Right lobe of liver (tissue), 6 donors: ENCODE measurements at regions not wholly inside any gene's neighbourhood (a gene's known extent, or its start where the extent isn't known, plus 50 kb on each side); places are given as distances from the start of the nearest gene placed in this dataset.
A peak's percentile ranks its signal among the peaks of the same experiment; 100 is the strongest.

Experiments
- ATAC-seq, 4 donors: fragments of 200-7000 bp; cut with Tn5 transposase; one replicate each; pipeline ENCODE4 v1.9.1; 2020; ENCODE audit warnings: mild to moderate bottlenecking in 4 of 4, moderate library complexity in 4 of 4
- DNase-seq, 3 donors: peaks; one replicate each; pipeline ENCODE4 v3.0.0-alpha.2; 2020
- H3K27ac ChIP-seq, 3 donors: fragments of 200-600 bp; one replicate each; pipeline ENCODE4 v1.8.0; 2022
- H3K27me3 ChIP-seq, 2 donors: fragments of 200-600 bp; one replicate each; pipeline ENCODE4 v1.8.0; 2022
- H3K36me3 ChIP-seq, 4 donors: fragments of 200-600 bp; sonication (generic) in 1 of 4; one replicate each; pipeline versions ENCODE4 v1.5.1 to v1.8.0; 2017 to 2022; ENCODE audit warnings: control low read depth in 1 of 4
- H3K4me1 ChIP-seq, 4 donors: fragments of 200-600 bp; sonication (generic) in 1 of 4; one replicate each; pipeline versions ENCODE4 v1.5.1 to v1.8.0; 2017 to 2022; ENCODE audit warnings: control low read depth in 1 of 4
- H3K4me3 ChIP-seq, 3 donors: fragments of 200-600 bp; one replicate each; pipeline ENCODE4 v1.8.0; 2022
- H3K9me3 ChIP-seq, 4 donors: fragments of 200-600 bp; sonication (generic) in 1 of 4; one replicate each; pipeline versions ENCODE4 v1.5.1 to v1.8.0; 2017 to 2022; ENCODE audit warnings: control low read depth in 1 of 4
- CTCF ChIP-seq, 4 donors: fragments of 200-600 bp in 3 of 4; fragments of 450-650 bp in 1 of 4; IDR thresholded peaks; one replicate each; pipeline versions ENCODE4 v1.5.1 to v1.8.0; 2016 to 2022; ENCODE audit warnings: antibody characterized with exemption in 4 of 4, mild to moderate bottlenecking in 2 of 4
- POLR2A ChIP-seq: fragments of 450-650 bp; IDR thresholded peaks from one replicate; pipeline ENCODE4 v1.6.1; 2017; ENCODE audit warnings: antibody characterized with exemption, mild to moderate bottlenecking
- WGBS: methylation state at CpG from one replicate; pipeline ENCODE4 v1.1.6; 2018; ENCODE audit warnings: low coverage, low lambda C conversion rate; ENCODE audit not compliant: insufficient coverage; ENCODE audit errors: missing lambda C conversion rate; 5-methylcytosine and 5-hydroxymethylcytosine counted together
- intact Hi-C, 2 donors: fragments of 100-400 bp; cut with DNase I; formaldehyde crosslinking; loops; one replicate each; pipeline versions ENCODE4 v1.11.2 to v1.14.1; 2022
- donor health status: DM: no; HTN: yes; CAD: no.
- donor health status: DM: no; HTN: no; CAD: no.
- donor health status: DM: no; HTN: no; CAD: no.
- donor health status: DM: no; HTN: yes; CAD: no.
- donor health status: DM: no; HTN: yes; CAD: no.

GRCh38 chr9:22813529-22813928, 366.9 kb downstream of the DMRTA1 start:
- Histone ChIP-seq H3K36me3 (no peaks in the 10 kb centered on the region), H3K27me3 (no peaks in the 10 kb centered on the region), H3K27ac (no peak overlapping the region), H3K4me1 (no peaks in the 10 kb centered on the region), H3K9me3 (no peaks in the 10 kb centered on the region), H3K4me3 (no peak overlapping the region)
- intact Hi-C loops: no loop called here
- peak; percentile 74 to 78 (median 74) for ATAC-seq
- DNase-seq: no peak
- 67% methylated on average over 2 of the region's 2 CpGs for WGBS
- TF ChIP-seq CTCF (IDR thresholded peaks at IDR 0.05) (peak; percentile 30 to 43 (median 40)), POLR2A (no peak)

GRCh38 chr9:22815246-22815645, 368.6 kb downstream of the DMRTA1 start:
- Histone ChIP-seq H3K4me1 (no peaks in the 10 kb centered on the region), H3K27me3 (no peaks in the 10 kb centered on the region), H3K27ac (no peak overlapping the region), H3K4me3 (no peak overlapping the region), H3K9me3 (no peaks in the 10 kb centered on the region), H3K36me3 (no peaks in the 10 kb centered on the region)
- 71% methylated on average over 3 of the region's 3 CpGs for WGBS
- TF ChIP-seq CTCF (IDR thresholded peaks at IDR 0.05): no peak
- no peak for TF ChIP-seq POLR2A
- no peak for ATAC-seq
- intact Hi-C loops: no loop called here
- DNase-seq: no peak

GRCh38 chr9:22817181-22817580, 370.6 kb downstream of the DMRTA1 start:
- TF ChIP-seq POLR2A: no peak
- H3K4me1 ChIP-seq: no peaks in the 10 kb centered on the region

GRCh38 chr9:22829236-22829635, 382.6 kb downstream of the DMRTA1 start:
- no peak for TF ChIP-seq CTCF (IDR thresholded peaks at IDR 0.05)
- TF ChIP-seq POLR2A: no peak

More at GRCh38 chr9:22817181-22817580, 370.6 kb downstream of the DMRTA1 start:
- Histone ChIP-seq H3K27me3 (no peaks in the 10 kb centered on the region), H3K27ac (no peak overlapping the region), H3K4me3 (no peak overlapping the region), H3K36me3 (no peaks in the 10 kb centered on the region), H3K9me3 (no peaks in the 10 kb centered on the region)
- ATAC-seq (no peak), DNase-seq (no peak)
- intact Hi-C loops: no loop called here

GRCh38 chr9:22838266-22838665, 391.6 kb downstream of the DMRTA1 start:
- DNase-seq (no peak), ATAC-seq (no peak)
- Histone ChIP-seq H3K4me3 (no peak overlapping the region), H3K4me1 (no peaks in the 10 kb centered on the region), H3K27ac (no peak overlapping the region), H3K27me3 (no peaks in the 10 kb centered on the region), H3K9me3 (no peaks in the 10 kb centered on the region), H3K36me3 (no peaks in the 10 kb centered on the region)
- 46% methylated on average over 3 of the region's 3 CpGs for WGBS
- intact Hi-C loops: no loop called here
- TF ChIP-seq POLR2A (no peak), CTCF (IDR thresholded peaks at IDR 0.05) (no peak)

More at GRCh38 chr9:22829236-22829635, 382.6 kb downstream of the DMRTA1 start:
- Histone ChIP-seq H3K27me3 (no peaks in the 10 kb centered on the region), H3K36me3 (no peaks in the 10 kb centered on the region), H3K4me1 (no peaks in the 10 kb centered on the region), H3K4me3 (no peak overlapping the region), H3K27ac (no peak overlapping the region), H3K9me3 (no peaks in the 10 kb centered on the region)
- intact Hi-C loops: no loop called here
- DNase-seq: no peak
- 100% methylated on average over 1 of the region's 1 CpG for WGBS
- peak in 2 of 4 donors; percentile 28 to 49 for ATAC-seq
